Activated CD4-positive, CD25-positive, alpha-beta regulatory T cell treated with anti-CD3 and anti-CD28 coated beads, Interleukin-2, amount 50 U/mL, for 24 hours (primary cell): ENCODE measurements at regions not wholly inside any gene's neighbourhood (a gene's known extent, or its start where the extent isn't known, plus 50 kb on each side); places are given as distances from the start of the nearest gene placed in this dataset.
"Not testable (repeated sequence)": the region's sequence is repeated elsewhere in the genome, so short reads cannot be mapped to it uniquely, and the experiment has no call there.

ENCODE experiments used
- ATAC-seq, 2 donors: fragments of 150-1000 bp; cut with Tn5 transposase; one replicate each; pipeline ENCODE4 v1.10.0; 2021; ENCODE audit warnings: mild to moderate bottlenecking in 1 of 2, moderate library complexity in 1 of 2

- ATAC-seq = no peak
Observed at GRCh38 chr1:168826269-168826668, 97.3 kb upstream of the DPT start.

- ATAC-seq = no peak
Observed at GRCh38 chr1:168827557-168827956, 98.6 kb upstream of the DPT start.

GRCh38 chr1:168829876-168830275 lies 100.9 kb upstream of the DPT start:
- ATAC-seq = no peak

GRCh38 chr1:168830562-168830961 lies 101.6 kb upstream of the DPT start:
- ATAC-seq = no peak

GRCh38 chr1:168832661-168833060 lies 103.7 kb upstream of the DPT start:
- ATAC-seq = no peak

- ATAC-seq = no peak
Observed at GRCh38 chr1:168833362-168833761, 104.4 kb upstream of the DPT start.

GRCh38 chr1:168833801-168834224 lies 104.8 kb upstream of the DPT start:
- no peak for ATAC-seq

- ATAC-seq = peak in 1 of 2 donors; percentile 56
Observed at GRCh38 chr1:168834225-168834872, 105.3 kb upstream of the DPT start.

GRCh38 chr1:168835176-168835575 lies 106.2 kb upstream of the DPT start:
- no peak for ATAC-seq

- no peak for ATAC-seq
Observed at GRCh38 chr1:168835791-168836190, 106.8 kb upstream of the DPT start.

GRCh38 chr1:168836469-168836868 lies 107.5 kb upstream of the DPT start:
- no peak for ATAC-seq

GRCh38 chr1:168837230-168837629 lies 108.2 kb upstream of the DPT start:
- ATAC-seq = not testable (repeated sequence)

GRCh38 chr1:168842306-168842705 lies 113.3 kb upstream of the DPT start:
- ATAC-seq = no peak

- ATAC-seq = no peak
Observed at GRCh38 chr1:168842916-168843315, 113.9 kb upstream of the DPT start.

GRCh38 chr1:168843401-168843800 lies 114.4 kb upstream of the DPT start:
- no peak for ATAC-seq

- ATAC-seq = no peak
Observed at GRCh38 chr1:168843950-168844349, 114.9 kb upstream of the DPT start.

- no peak for ATAC-seq
Observed at GRCh38 chr1:168845140-168845539, 116.1 kb upstream of the DPT start.

- no peak for ATAC-seq
Observed at GRCh38 chr1:168848051-168848450, 119.0 kb upstream of the DPT start.

GRCh38 chr1:168861421-168862004 lies 132.5 kb upstream of the DPT start:
- no peak for ATAC-seq

GRCh38 chr1:168863772-168864171 lies 134.8 kb upstream of the DPT start:
- no peak for ATAC-seq

- no peak for ATAC-seq
Observed at GRCh38 chr1:168864266-168864665, 135.3 kb upstream of the DPT start.

- no peak for ATAC-seq
Observed at GRCh38 chr1:168865850-168866620, 137.0 kb upstream of the DPT start.

- no peak for ATAC-seq
Observed at GRCh38 chr1:168867941-168868634, 139.1 kb upstream of the DPT start.
